Loucy (cell line): ENCODE measurements at regions not wholly inside any gene's neighbourhood (a gene's known extent, or its start where the extent isn't known, plus 50 kb on each side); places are given as distances from the start of the nearest gene placed in this dataset.

ENCODE experiments used
- H2AFZ ChIP-seq: fragments of 200-600 bp; sonication (generic); 2 replicates; pipeline ENCODE4 v1.6.0; 2016; ENCODE audit warnings: antibody characterized with exemption, mild to moderate bottlenecking, low read length, moderate library complexity
- H3F3A ChIP-seq: fragments of 200-600 bp; 2 replicates; pipeline ENCODE4 v1.6.0; 2016; ENCODE audit warnings: antibody characterized with exemption, low read depth, mild to moderate bottlenecking
- H3K27me3 ChIP-seq: fragments of 200-600 bp; sonication (generic); 2 replicates; pipeline ENCODE4 v1.6.1; 2014; ENCODE audit warnings: low read length, mild to moderate bottlenecking; ENCODE audit not compliant: insufficient read depth, poor library complexity, severe bottlenecking
- H3K36me3 ChIP-seq: fragments of 200-600 bp; sonication (generic); 2 replicates; pipeline ENCODE4 v1.6.1; 2016; ENCODE audit warnings: low read length; ENCODE audit not compliant: insufficient read depth
- H3K4me1 ChIP-seq: fragments of 200-600 bp; sonication (generic); 2 replicates; pipeline ENCODE4 v1.5.1; 2014; ENCODE audit warnings: low read length, mild to moderate bottlenecking; ENCODE audit not compliant: insufficient read depth, poor library complexity, severe bottlenecking
- H3K4me2 ChIP-seq: fragments of 200-600 bp; sonication (generic); 2 replicates; pipeline ENCODE4 v1.6.0; 2014; ENCODE audit warnings: antibody characterized with exemption, low read length, low read depth, mild to moderate bottlenecking; ENCODE audit not compliant: poor library complexity, severe bottlenecking
- H3K4me3 ChIP-seq: fragments of 200-600 bp; sonication (generic); 2 replicates; pipeline ENCODE4 v1.5.1; 2014; ENCODE audit warnings: low read length, mild to moderate bottlenecking, mixed read lengths; ENCODE audit not compliant: poor library complexity, severe bottlenecking
- H3K79me2 ChIP-seq: fragments of 200-600 bp; sonication (generic); 2 replicates; pipeline ENCODE4 v1.6.1; 2014; ENCODE audit warnings: low read length; ENCODE audit not compliant: insufficient read depth
- H3K9ac ChIP-seq: fragments of 200-600 bp; sonication (generic); 2 replicates; pipeline ENCODE4 v1.6.0; 2014; ENCODE audit warnings: mild to moderate bottlenecking, low read depth, low read length, moderate library complexity; ENCODE audit not compliant: poor library complexity, severe bottlenecking
- H3K9me2 ChIP-seq: fragments of 200-600 bp; sonication (generic); replicated peaks from 2 replicates; pipeline ENCODE4 v1.6.1; 2016; ENCODE audit warnings: low read depth, low read length, mixed read lengths
- H3K9me3 ChIP-seq: fragments of 200-600 bp; sonication (generic); 2 replicates; pipeline ENCODE4 v1.6.1; 2014; ENCODE audit warnings: mild to moderate bottlenecking, antibody characterized with exemption, low read length, low read depth; ENCODE audit not compliant: insufficient read depth
- H4K20me1 ChIP-seq: fragments of 200-600 bp; sonication (generic); 2 replicates; pipeline ENCODE4 v1.6.0; 2014; ENCODE audit warnings: antibody characterized with exemption, low read length, mild to moderate bottlenecking; ENCODE audit not compliant: insufficient read depth, poor library complexity, severe bottlenecking
- EZH2phosphoT487 ChIP-seq: fragments of 200-600 bp; IDR thresholded peaks from 2 replicates; pipeline ENCODE4 v1.6.1; 2018; ENCODE audit warnings: antibody characterized with exemption, mild to moderate bottlenecking, moderate library complexity, borderline replicate concordance
- TF ChIP-seq, protein P1 (sequence below): fragments of 200-600 bp; sonication (generic); conservative IDR thresholded peaks from 2 replicates; pipeline ENCODE4 v1.5.1; 2014; ENCODE audit warnings: mild to moderate bottlenecking, antibody characterized with exemption, low read length

DNA sequence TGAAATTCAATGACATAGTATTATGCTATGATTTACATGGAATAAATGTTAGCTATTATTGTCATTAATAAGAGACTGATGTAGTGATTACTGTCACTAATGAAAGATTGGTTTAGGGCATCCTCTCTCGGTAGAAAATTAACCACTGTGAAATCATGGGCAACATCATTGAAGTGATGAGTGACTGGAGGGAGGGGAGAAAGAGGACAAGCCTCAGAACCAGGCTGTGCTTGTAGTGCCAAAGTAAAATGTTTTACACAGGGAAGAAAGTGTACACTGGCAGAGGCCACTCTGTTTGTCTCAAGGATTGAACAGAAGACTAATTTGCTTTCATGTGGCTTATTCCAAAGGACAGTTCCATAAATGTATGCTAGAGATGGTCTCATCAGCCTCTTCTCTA lies 456.2 kb upstream of the TCF4 start:
- H3K9me2 ChIP-seq, result no peaks in the 10 kb centered on the region
- no peak overlapping the region for H3K4me3 ChIP-seq
- no peak overlapping the region for H3K9ac ChIP-seq
- no peak overlapping the region for H2AFZ ChIP-seq
- no peak overlapping the region for H3K4me2 ChIP-seq
- H3K9me3 ChIP-seq, result no peaks in the 10 kb centered on the region
- H3K36me3 ChIP-seq, result no peaks in the 10 kb centered on the region
- H3K27me3 ChIP-seq, result no peaks in the 10 kb centered on the region
- H3F3A ChIP-seq, result no peaks in the 10 kb centered on the region
- no peaks in the 10 kb centered on the region for H3K4me1 ChIP-seq
- no peaks in the 10 kb centered on the region for H3K79me2 ChIP-seq
- TF ChIP-seq, protein P1, sequence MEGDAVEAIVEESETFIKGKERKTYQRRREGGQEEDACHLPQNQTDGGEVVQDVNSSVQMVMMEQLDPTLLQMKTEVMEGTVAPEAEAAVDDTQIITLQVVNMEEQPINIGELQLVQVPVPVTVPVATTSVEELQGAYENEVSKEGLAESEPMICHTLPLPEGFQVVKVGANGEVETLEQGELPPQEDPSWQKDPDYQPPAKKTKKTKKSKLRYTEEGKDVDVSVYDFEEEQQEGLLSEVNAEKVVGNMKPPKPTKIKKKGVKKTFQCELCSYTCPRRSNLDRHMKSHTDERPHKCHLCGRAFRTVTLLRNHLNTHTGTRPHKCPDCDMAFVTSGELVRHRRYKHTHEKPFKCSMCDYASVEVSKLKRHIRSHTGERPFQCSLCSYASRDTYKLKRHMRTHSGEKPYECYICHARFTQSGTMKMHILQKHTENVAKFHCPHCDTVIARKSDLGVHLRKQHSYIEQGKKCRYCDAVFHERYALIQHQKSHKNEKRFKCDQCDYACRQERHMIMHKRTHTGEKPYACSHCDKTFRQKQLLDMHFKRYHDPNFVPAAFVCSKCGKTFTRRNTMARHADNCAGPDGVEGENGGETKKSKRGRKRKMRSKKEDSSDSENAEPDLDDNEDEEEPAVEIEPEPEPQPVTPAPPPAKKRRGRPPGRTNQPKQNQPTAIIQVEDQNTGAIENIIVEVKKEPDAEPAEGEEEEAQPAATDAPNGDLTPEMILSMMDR, result no peak
- TF ChIP-seq EZH2phosphoT487, result no peak
- no peaks in the 10 kb centered on the region for H4K20me1 ChIP-seq

DNA sequence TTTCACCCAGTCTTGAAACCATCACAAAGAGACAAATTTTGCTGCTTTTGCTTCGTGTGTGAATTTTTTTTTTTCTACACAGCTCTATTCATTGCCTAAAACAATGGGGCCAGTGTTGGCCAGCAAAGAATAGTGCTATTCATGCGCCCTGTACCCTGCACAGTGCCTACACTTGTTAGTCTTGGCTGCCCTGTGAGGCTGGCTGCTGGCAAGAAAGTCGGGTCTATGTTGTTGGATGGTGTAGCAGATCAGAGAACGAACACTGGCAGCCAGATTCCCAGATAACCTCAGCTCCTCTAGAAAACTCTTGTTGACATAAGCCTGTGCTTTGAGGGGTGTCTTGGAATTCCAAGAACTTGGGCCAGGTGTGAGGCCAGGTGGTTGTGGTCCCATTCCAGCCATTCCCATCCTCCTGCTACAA lies 455.7 kb upstream of the TCF4 start:
- no peak overlapping the region for H3K4me3 ChIP-seq
- TF ChIP-seq EZH2phosphoT487, result no peak
- TF ChIP-seq, protein P1, result no peak
- H3K9me3 ChIP-seq, result no peaks in the 10 kb centered on the region
- H3K79me2 ChIP-seq, result no peaks in the 10 kb centered on the region
- H2AFZ ChIP-seq, result no peak overlapping the region
- H3K4me1 ChIP-seq, result no peaks in the 10 kb centered on the region
- no peaks in the 10 kb centered on the region for H3F3A ChIP-seq
- H3K36me3 ChIP-seq, result no peaks in the 10 kb centered on the region
- no peaks in the 10 kb centered on the region for H3K9me2 ChIP-seq
- no peak overlapping the region for H3K4me2 ChIP-seq
- H3K27me3 ChIP-seq, result no peaks in the 10 kb centered on the region
- no peak overlapping the region for H3K9ac ChIP-seq
- H4K20me1 ChIP-seq, result no peaks in the 10 kb centered on the region

DNA sequence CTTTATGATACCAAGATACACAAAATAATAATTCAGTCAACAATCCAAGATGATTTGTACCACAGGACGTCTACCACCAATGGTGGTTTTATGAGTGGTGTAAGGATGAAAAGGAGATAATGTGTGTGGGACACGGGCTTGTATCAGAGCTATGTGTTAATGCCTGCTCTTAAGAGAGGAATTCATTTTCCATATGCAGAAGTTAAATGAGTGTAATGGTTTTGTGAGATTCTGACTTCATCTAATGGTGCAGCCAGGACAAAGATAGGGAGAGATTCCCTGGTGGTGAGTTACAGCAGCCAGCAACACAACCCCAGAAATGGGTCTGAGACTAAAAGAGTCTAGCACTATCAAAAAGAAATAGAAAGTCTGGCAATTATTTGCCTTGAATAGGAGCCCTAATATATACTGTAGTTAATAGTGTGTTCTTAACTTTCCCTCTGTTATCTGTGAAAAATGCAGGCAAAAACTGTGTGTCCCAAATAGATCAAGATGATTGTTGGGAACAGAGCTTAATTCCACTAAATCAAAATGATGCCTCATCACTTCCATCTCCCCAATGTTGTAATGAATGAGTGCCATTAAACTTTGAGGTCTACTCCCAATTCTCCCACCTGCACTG lies 455.0 kb upstream of the TCF4 start:
- H3K9ac ChIP-seq, result no peak overlapping the region
- no peaks in the 10 kb centered on the region for H3F3A ChIP-seq
- no peaks in the 10 kb centered on the region for H3K27me3 ChIP-seq
- no peaks in the 10 kb centered on the region for H3K9me3 ChIP-seq
- no peak overlapping the region for H3K4me3 ChIP-seq
- TF ChIP-seq EZH2phosphoT487, result no peak
- TF ChIP-seq, protein P1, result no peak
- H3K4me1 ChIP-seq, result no peaks in the 10 kb centered on the region
- no peaks in the 10 kb centered on the region for H3K9me2 ChIP-seq
- no peaks in the 10 kb centered on the region for H4K20me1 ChIP-seq
- H3K79me2 ChIP-seq, result no peaks in the 10 kb centered on the region
- no peak overlapping the region for H3K4me2 ChIP-seq
- H2AFZ ChIP-seq, result no peak overlapping the region
- H3K36me3 ChIP-seq, result no peaks in the 10 kb centered on the region
